BJ (cell line): ENCODE measurements at regions not wholly inside any gene's neighbourhood (a gene's known extent, or its start where the extent isn't known, plus 50 kb on each side); places are given as distances from the start of the nearest gene placed in this dataset.

Experiments used
- CTCF ChIA-PET: fragments of 350-600 bp; formaldehyde crosslinking; extraction: SDS; loops from one replicate; lab custom pipeline; 2021; ENCODE audit warnings: antibody characterized with exemption, inconsistent platforms; lab: Yijun Ruan, JAX
- POLR2A ChIA-PET: fragments of 300-600 bp; sonication (Branson Sonifier 250); formaldehyde crosslinking; extraction: SDS; loops from one replicate; lab custom pipeline; 2021; ENCODE audit warnings: antibody characterized with exemption; lab: Charles Lee
- DNase-seq: peaks from one replicate; pipeline ENCODE4 v3.0.0-alpha.2; 2011; ENCODE audit warnings: low read depth
- H3K27me3 ChIP-seq: 2 replicates; pipeline ENCODE4 v1.6.0; 2011; ENCODE audit warnings: low read length; ENCODE audit not compliant: control insufficient read depth, insufficient read depth
- H3K36me3 ChIP-seq: 2 replicates; pipeline ENCODE4 v1.5.1; 2011; ENCODE audit warnings: low read length; ENCODE audit not compliant: control insufficient read depth, insufficient read depth
- H3K4me3 ChIP-seq: 2 replicates; pipeline ENCODE4 v1.5.1; 2011; ENCODE audit warnings: low read depth, mild to moderate bottlenecking, control low read depth, low read length
- CTCF ChIP-seq: IDR thresholded peaks from 2 replicates; pipeline ENCODE4 v1.5.1; 2011; ENCODE audit warnings: low read depth, mild to moderate bottlenecking, control low read depth, inconsistent platforms, low read length, moderate library complexity; ENCODE audit not compliant: insufficient read depth

- no peak for DNase-seq
- TF ChIP-seq CTCF = no peak
- Histone ChIP-seq H3K27me3 (no peaks in the 10 kb centered on the region), H3K4me3 (no peak overlapping the region), H3K36me3 (no peaks in the 10 kb centered on the region)
- ChIA-PET CTCF (interaction anchor here (0.8 kb wide), 1 partner anchor 10 kb away, joined by 3 read pairs; no protein-coding TSS in a partner anchor), POLR2A (no interaction called here)
Measured at GRCh38 chr2:164032995-164033394, 297.2 kb upstream of the FIGN start.

- ChIA-PET POLR2A (no interaction called here), CTCF (no interaction called here)
- H3K4me3 ChIP-seq = no peak overlapping the region
- no peak for DNase-seq
- no peaks in the 10 kb centered on the region for H3K36me3 ChIP-seq
- TF ChIP-seq CTCF = no peak
- H3K27me3 ChIP-seq = no peaks in the 10 kb centered on the region
Measured at GRCh38 chr2:164030623-164031022, 294.8 kb upstream of the FIGN start.

GRCh38 chr2:164028814-164029534 lies 293.2 kb upstream of the FIGN start:
- no peak overlapping the region for H3K4me3 ChIP-seq
- POLR2A ChIA-PET = no interaction called here
- DNase-seq = peak; percentile 21

GRCh38 chr2:164024396-164024795 lies 288.6 kb upstream of the FIGN start:
- H3K4me3 ChIP-seq = no peak overlapping the region
- H3K36me3 ChIP-seq = no peaks in the 10 kb centered on the region
- no peaks in the 10 kb centered on the region for H3K27me3 ChIP-seq
- TF ChIP-seq CTCF = no peak
- DNase-seq = no peak
- ChIA-PET POLR2A (no interaction called here), CTCF (no interaction called here)

More at GRCh38 chr2:164028814-164029534, 293.2 kb upstream of the FIGN start:
- Histone ChIP-seq H3K36me3 (no peaks in the 10 kb centered on the region), H3K27me3 (no peaks in the 10 kb centered on the region)
- CTCF ChIA-PET = no interaction called here
- TF ChIP-seq CTCF = no peak

- H3K27me3 ChIP-seq = no peaks in the 10 kb centered on the region
- POLR2A ChIA-PET = no interaction called here
- TF ChIP-seq CTCF = no peak
- CTCF ChIA-PET = no interaction called here
- H3K36me3 ChIP-seq = no peaks in the 10 kb centered on the region
- H3K4me3 ChIP-seq = no peak overlapping the region
- no peak for DNase-seq
Measured at GRCh38 chr2:164023896-164024295, 288.1 kb upstream of the FIGN start.
